Heart right ventricle (tissue), 16 donors: ENCODE measurements at regions not wholly inside any gene's neighbourhood (a gene's known extent, or its start where the extent isn't known, plus 50 kb on each side); places are given as distances from the start of the nearest gene placed in this dataset.
A peak's percentile ranks its signal among the peaks of the same experiment; 100 is the strongest.

ENCODE experiments used
- ATAC-seq, 8 donors: fragments of 200-7000 bp; cut with Tn5 transposase; one replicate each; pipeline ENCODE4 v1.9.1; 2020; ENCODE audit warnings: mild to moderate bottlenecking in 8 of 8, moderate library complexity in 8 of 8, moderate number of reproducible peaks in 1 of 8
- DNase-seq, 2 donors: peaks; one replicate each; pipeline ENCODE4 v3.0.0-alpha.2; 2020
- H3K27ac ChIP-seq, 10 donors: fragments of 200-600 bp; sonication (generic) in 2 of 10; one replicate each; pipeline versions ENCODE4 v1.5.0 to v1.8.0; 2020 to 2022; ENCODE audit warnings: mild to moderate bottlenecking in 3 of 10
- H3K27me3 ChIP-seq, 7 donors: fragments of 200-600 bp; one replicate each; pipeline ENCODE4 v1.8.0; 2021 to 2022; ENCODE audit warnings: mild to moderate bottlenecking in 2 of 7
- H3K36me3 ChIP-seq, 9 donors: fragments of 200-600 bp; sonication (generic) in 1 of 9; one replicate each; pipeline versions ENCODE4 v1.5.0 to v1.8.0; 2020 to 2022; ENCODE audit warnings: mild to moderate bottlenecking in 2 of 9
- H3K4me1 ChIP-seq, 9 donors: fragments of 200-600 bp; sonication (generic) in 1 of 9; one replicate each; pipeline versions ENCODE4 v1.5.0 to v1.8.0; 2020 to 2022; ENCODE audit warnings: mild to moderate bottlenecking in 4 of 9
- H3K4me3 ChIP-seq, 10 donors: fragments of 200-600 bp; sonication (generic) in 2 of 10; one replicate each; pipeline versions ENCODE4 v1.5.0 to v1.8.0; 2020 to 2022; ENCODE audit warnings: mild to moderate bottlenecking in 7 of 10, moderate library complexity in 2 of 10
- H3K9me3 ChIP-seq, 11 donors: fragments of 200-600 bp in 10 of 11; sonication (generic) in 2 of 11; one replicate each; pipeline versions ENCODE4 v1.5.0 to v1.8.0; 2013 to 2022; ENCODE audit warnings: mild to moderate bottlenecking in 2 of 11, control low read depth in 1 of 11, moderate library complexity in 1 of 11
- CTCF ChIP-seq, 9 donors: fragments of 200-600 bp; sonication (generic) in 2 of 9; IDR thresholded peaks; one replicate each; pipeline versions ENCODE4 v1.5.0 to v1.8.0; 2021 to 2022; ENCODE audit warnings: antibody characterized with exemption in 9 of 9, mild to moderate bottlenecking in 5 of 9, moderate library complexity in 1 of 9
- WGBS, 2 donors: extraction: QIAGEN DNeasy Blood & Tissue Kit; methylation state at CpG; one replicate each; pipeline ENCODE4 v1.1.7; 2013; ENCODE audit warnings: inconsistent platforms in 1 of 2; 5-methylcytosine and 5-hydroxymethylcytosine counted together
- intact Hi-C, 10 donors: fragments of 100-400 bp; cut with DNase I; formaldehyde crosslinking; loops; one replicate each; pipeline versions ENCODE4 v1.11.1 to v1.14.2; 2022
- donor health status: Arrhythmogenic right ventricular cardiomyopathy.
- donor health status: ischemic (EF 13 %, LVEDD 7.1; RV severe dilation, severe dysfunction).
- donor health status: healthy with polysubstance abuse.
- donor health status: DM: no; HTN: yes; CAD: no.
- donor health status: DM: no; HTN: no; CAD: no.
- donor health status: ischemic (EF 25% LVEDD 6.9; RV normal size, moderate dysfunction).
- donor health status: ischemic (EF 25% LVEDD 5.7; RV mildly dilated, moderate dysfunction).
- donor health status: healthy.
- donor health status: DM: yes; HTN: yes; CAD: no.
- donor health status: Ischemic cardiomyopathy.
- donor health status: ischemic (EF 35%, LVEDD 5.7; RV mildly dilated, moderate dysfunction).
- donor health status: nonischemic (EF 11% LVEDD 7.7; RV severe dilation, severe dysfunction).
- donor health status: DM: yes; HTN: yes; CAD: no.
- donor health status: PGD.
- donor health status: ischemic (EF 29% LVEDD 5.4; RV normal size, mild dysfunction).
- donor health status: nonischemic (EF 23%, LVEDD 6.1; RV moderate dilation, normal function).

GRCh38 chr13:29689548-29689947 lies 94.1 kb upstream of the SLC7A1 start:
- intact Hi-C loops = loop anchor here in 1 of 10 donors (5.0 kb wide), 1 partner anchor 82 kb away; no protein-coding TSS in a partner anchor
- no peak overlapping the region for H3K27ac ChIP-seq
- H3K4me1 ChIP-seq = peaks cover 0 to 9% (median 0%) of the 10 kb centered on the region in 9 donors
- 79 to 81% methylated on average over 3 of the region's 3 CpGs for WGBS, 2 donors
- H3K4me3 ChIP-seq = no peak overlapping the region
- peaks cover 0 to 10% (median 0%) of the 10 kb centered on the region in 11 donors for H3K9me3 ChIP-seq
- H3K27me3 ChIP-seq = no peaks in the 10 kb centered on the region
- TF ChIP-seq CTCF (IDR thresholded peaks at IDR 0.05) = no peak
- ATAC-seq = no peak
- no peak for DNase-seq
- no peaks in the 10 kb centered on the region for H3K36me3 ChIP-seq

- H3K4me3 ChIP-seq = no peak overlapping the region
- peaks cover 0 to 14% (median 0%) of the 10 kb centered on the region in 9 donors for H3K4me1 ChIP-seq
- intact Hi-C loops = loop anchor here in 1 of 10 donors (5.0 kb wide), 1 partner anchor 81 kb away; no protein-coding TSS in a partner anchor
- no peak for TF ChIP-seq CTCF (IDR thresholded peaks at IDR 0.05)
- H3K36me3 ChIP-seq = no peaks in the 10 kb centered on the region
- no peak for DNase-seq
- peak in 6 of 8 donors; percentile 51 to 93 (median 69) for ATAC-seq
- H3K9me3 ChIP-seq = peaks cover 0 to 19% (median 0%) of the 10 kb centered on the region in 11 donors
- no peaks in the 10 kb centered on the region for H3K27me3 ChIP-seq
- 75 to 76% methylated on average over 3 of the region's 3 CpGs for WGBS, 2 donors
- no peak overlapping the region for H3K27ac ChIP-seq
Observed at GRCh38 chr13:29688193-29688592, 92.7 kb upstream of the SLC7A1 start.

- ATAC-seq = peak in 2 of 8 donors; percentile 21 to 27
- no peak overlapping the region for H3K4me3 ChIP-seq
- peaks cover 0 to 14% (median 2%) of the 10 kb centered on the region in 9 donors for H3K4me1 ChIP-seq
- H3K27me3 ChIP-seq = no peaks in the 10 kb centered on the region
- WGBS, 2 donors = 55 to 61% methylated on average over 1 of the region's 1 CpG
- peak overlapping the region in 1 of 10 donors; percentile 13 for H3K27ac ChIP-seq
- peaks cover 0 to 19% (median 0%) of the 10 kb centered on the region in 11 donors for H3K9me3 ChIP-seq
- H3K36me3 ChIP-seq = no peaks in the 10 kb centered on the region
- intact Hi-C loops = no loop called here
- DNase-seq = no peak
- no peak for TF ChIP-seq CTCF (IDR thresholded peaks at IDR 0.05)
Observed at GRCh38 chr13:29684441-29684840, 89.0 kb upstream of the SLC7A1 start.

GRCh38 chr13:29683041-29683440 lies 87.6 kb upstream of the SLC7A1 start:
- Histone ChIP-seq H3K4me1 (peaks cover 0 to 15% (median 4%) of the 10 kb centered on the region in 9 donors), H3K4me3 (no peak overlapping the region), H3K9me3 (peaks cover 0 to 19% (median 0%) of the 10 kb centered on the region in 11 donors), H3K36me3 (no peaks in the 10 kb centered on the region), H3K27me3 (no peaks in the 10 kb centered on the region), H3K27ac (no peak overlapping the region)
- intact Hi-C loops = no loop called here
- WGBS, 2 donors = 69 to 92% methylated on average over 4 of the region's 4 CpGs
- ATAC-seq (no peak), DNase-seq (no peak)
- TF ChIP-seq CTCF (IDR thresholded peaks at IDR 0.05) = no peak
